ENCODE measurements at regions not wholly inside any gene's neighbourhood (a gene's known extent, or its start where the extent isn't known, plus 50 kb on each side); places are given as distances from the start of the nearest gene placed in this dataset.

DNA sequence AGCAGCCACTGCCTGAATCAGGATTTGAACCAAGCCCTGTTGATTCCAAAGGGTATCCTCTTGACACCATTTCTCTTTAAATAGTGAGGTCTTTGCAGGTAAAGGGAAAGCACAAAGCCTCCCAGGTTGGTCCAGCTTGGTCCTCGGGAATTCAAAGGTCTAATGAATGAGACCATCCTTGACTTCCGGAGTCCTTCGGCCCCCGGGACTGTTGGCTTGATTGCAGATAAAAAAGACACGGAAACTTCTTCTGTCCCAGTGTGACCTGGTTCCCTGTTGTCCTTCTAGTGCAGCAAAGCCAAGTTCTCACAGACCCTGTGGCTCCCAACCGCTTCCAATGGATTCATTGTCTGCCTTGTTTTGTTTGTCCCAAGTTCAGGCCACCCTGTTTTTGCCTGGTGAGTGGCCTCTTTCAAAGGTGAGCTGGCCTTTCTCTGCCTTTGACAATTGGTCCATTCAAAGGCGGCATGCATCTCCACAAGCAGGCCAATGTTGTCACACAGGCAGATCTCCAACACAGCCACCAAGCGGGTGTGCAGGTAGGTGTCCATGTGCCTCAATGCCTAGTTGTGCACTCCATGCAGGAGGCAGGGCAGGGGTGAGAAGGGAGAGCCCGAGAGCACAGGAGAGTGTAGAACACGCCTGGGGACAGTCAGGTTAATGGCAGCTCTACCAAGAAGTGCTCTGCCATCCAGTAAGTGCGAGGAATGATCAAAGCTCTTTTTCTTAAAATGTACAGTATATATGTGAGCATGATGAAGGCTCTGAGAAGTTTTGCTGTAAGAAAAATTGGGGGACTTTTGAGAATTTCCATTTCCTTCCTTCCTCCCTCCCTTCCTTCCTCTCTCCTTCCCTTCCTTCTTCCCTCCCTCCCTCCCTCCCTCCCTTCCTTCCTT is 82.1 kb upstream of the ZBTB40 start:
- no peak overlapping the region for H3K4me3 ChIP-seq (ENCODE audit: control insufficient read depth, low read depth, low read length)
- TF ChIP-seq CTCF (IDR thresholded peaks at IDR 0.05; ENCODE audit: control insufficient read depth, insufficient read depth, low read depth, low read length, missing control alignments), result no peak
- no peak for DNase-seq (ENCODE audit: low read depth)

- no peak for DNase-seq (ENCODE audit: low read depth)
- TF ChIP-seq CTCF (IDR thresholded peaks at IDR 0.05; ENCODE audit: control insufficient read depth, insufficient read depth, low read depth, low read length, missing control alignments), result no peak
- H3K4me3 ChIP-seq (ENCODE audit: control insufficient read depth, low read depth, low read length), result no peak overlapping the region
These were observed 81.5 kb upstream of the ZBTB40 start for GRCh38 chr1:22370190-22370498.

- H3K4me3 ChIP-seq (ENCODE audit: control insufficient read depth, low read depth, low read length), result no peak overlapping the region
- no peak for DNase-seq (ENCODE audit: low read depth)
- TF ChIP-seq CTCF (IDR thresholded peaks at IDR 0.05; ENCODE audit: control insufficient read depth, insufficient read depth, low read depth, low read length, missing control alignments), result no peak
These were observed 80.2 kb upstream of the ZBTB40 start for GRCh38 chr1:22371408-22371807.

GRCh38 chr1:22373252-22373651 is 78.4 kb upstream of the ZBTB40 start:
- H3K4me3 ChIP-seq (ENCODE audit: control insufficient read depth, low read depth, low read length), result no peak overlapping the region
- DNase-seq (ENCODE audit: low read depth), result no peak
- TF ChIP-seq CTCF (IDR thresholded peaks at IDR 0.05; ENCODE audit: control insufficient read depth, insufficient read depth, low read depth, low read length, missing control alignments), result no peak

DNA sequence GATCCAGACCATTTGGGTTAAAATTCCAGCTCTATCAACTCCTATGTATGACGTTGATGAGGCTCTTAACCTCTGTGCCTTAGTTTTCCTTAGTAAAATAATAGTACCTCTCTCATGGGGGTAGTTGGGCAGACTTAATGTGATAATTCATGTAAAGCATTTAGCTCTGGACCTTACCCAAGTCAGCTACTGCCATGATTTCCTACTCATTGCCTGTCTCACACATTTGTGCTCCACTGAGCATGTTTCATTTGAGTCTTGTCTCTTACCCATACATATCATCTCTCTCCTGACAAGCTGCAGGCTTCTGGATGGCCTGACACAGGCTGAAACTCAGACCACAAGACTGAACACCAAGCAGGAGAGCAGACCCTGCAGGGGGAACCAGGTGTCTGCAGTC is 77.7 kb upstream of the ZBTB40 start:
- no peak overlapping the region for H3K4me3 ChIP-seq (ENCODE audit: control insufficient read depth, low read depth, low read length)
- no peak for DNase-seq (ENCODE audit: low read depth)
- no peak for TF ChIP-seq CTCF (IDR thresholded peaks at IDR 0.05; ENCODE audit: control insufficient read depth, insufficient read depth, low read depth, low read length, missing control alignments)

GRCh38 chr1:22375601-22376000 is 76.0 kb upstream of the ZBTB40 start:
- no peak for TF ChIP-seq CTCF (IDR thresholded peaks at IDR 0.05; ENCODE audit: control insufficient read depth, insufficient read depth, low read depth, low read length, missing control alignments)
- no peak for DNase-seq (ENCODE audit: low read depth)
- H3K4me3 ChIP-seq (ENCODE audit: control insufficient read depth, low read depth, low read length), result no peak overlapping the region
